ENCODE measurements at regions not wholly inside any gene's neighbourhood (a gene's known extent, or its start where the extent isn't known, plus 50 kb on each side); places are given as distances from the start of the nearest gene placed in this dataset.

- no peak overlapping the region for H3K4me3 ChIP-seq (ENCODE audit: low read length)
- TF ChIP-seq CTCF (conservative IDR thresholded peaks at IDR 0.05; ENCODE audit: low read length), result no peak
- no peak for DNase-seq (ENCODE audit: low read depth)
Observed at GRCh38 chr9:118954857-118955256, 414.4 kb downstream of the BRINP1 start.

GRCh38 chr9:118957585-118957984 is 411.6 kb downstream of the BRINP1 start:
- peak; percentile 8 for DNase-seq (ENCODE audit: low read depth)
- H3K4me3 ChIP-seq (ENCODE audit: low read length), result no peak overlapping the region
- TF ChIP-seq CTCF (conservative IDR thresholded peaks at IDR 0.05; ENCODE audit: low read length), result no peak

- no peak overlapping the region for H3K4me3 ChIP-seq (ENCODE audit: low read length)
- no peak for TF ChIP-seq CTCF (conservative IDR thresholded peaks at IDR 0.05; ENCODE audit: low read length)
- DNase-seq (ENCODE audit: low read depth), result no peak
Observed at GRCh38 chr9:118959366-118959765, 409.9 kb downstream of the BRINP1 start.

GRCh38 chr9:118961857-118962256 is 407.4 kb downstream of the BRINP1 start:
- TF ChIP-seq CTCF (conservative IDR thresholded peaks at IDR 0.05; ENCODE audit: low read length), result no peak
- DNase-seq (ENCODE audit: low read depth), result peak; percentile 91
- no peak overlapping the region for H3K4me3 ChIP-seq (ENCODE audit: low read length)

GRCh38 chr9:118962426-118962825 is 406.8 kb downstream of the BRINP1 start:
- DNase-seq (ENCODE audit: low read depth), result peak; percentile 40
- no peak overlapping the region for H3K4me3 ChIP-seq (ENCODE audit: low read length)
- no peak for TF ChIP-seq CTCF (conservative IDR thresholded peaks at IDR 0.05; ENCODE audit: low read length)

GRCh38 chr9:118963674-118964073 is 405.6 kb downstream of the BRINP1 start:
- DNase-seq (ENCODE audit: low read depth), result no peak
- no peak overlapping the region for H3K4me3 ChIP-seq (ENCODE audit: low read length)
- no peak for TF ChIP-seq CTCF (conservative IDR thresholded peaks at IDR 0.05; ENCODE audit: low read length)

- no peak for TF ChIP-seq CTCF (conservative IDR thresholded peaks at IDR 0.05; ENCODE audit: low read length)
- H3K4me3 ChIP-seq (ENCODE audit: low read length), result no peak overlapping the region
- DNase-seq (ENCODE audit: low read depth), result no peak
Observed at GRCh38 chr9:118967901-118968300, 401.3 kb downstream of the BRINP1 start.

All from AG10803 (cell line).